ENCODE measurements at regions not wholly inside any gene's neighbourhood (a gene's known extent, or its start where the extent isn't known, plus 50 kb on each side); places are given as distances from the start of the nearest gene placed in this dataset.

DNA sequence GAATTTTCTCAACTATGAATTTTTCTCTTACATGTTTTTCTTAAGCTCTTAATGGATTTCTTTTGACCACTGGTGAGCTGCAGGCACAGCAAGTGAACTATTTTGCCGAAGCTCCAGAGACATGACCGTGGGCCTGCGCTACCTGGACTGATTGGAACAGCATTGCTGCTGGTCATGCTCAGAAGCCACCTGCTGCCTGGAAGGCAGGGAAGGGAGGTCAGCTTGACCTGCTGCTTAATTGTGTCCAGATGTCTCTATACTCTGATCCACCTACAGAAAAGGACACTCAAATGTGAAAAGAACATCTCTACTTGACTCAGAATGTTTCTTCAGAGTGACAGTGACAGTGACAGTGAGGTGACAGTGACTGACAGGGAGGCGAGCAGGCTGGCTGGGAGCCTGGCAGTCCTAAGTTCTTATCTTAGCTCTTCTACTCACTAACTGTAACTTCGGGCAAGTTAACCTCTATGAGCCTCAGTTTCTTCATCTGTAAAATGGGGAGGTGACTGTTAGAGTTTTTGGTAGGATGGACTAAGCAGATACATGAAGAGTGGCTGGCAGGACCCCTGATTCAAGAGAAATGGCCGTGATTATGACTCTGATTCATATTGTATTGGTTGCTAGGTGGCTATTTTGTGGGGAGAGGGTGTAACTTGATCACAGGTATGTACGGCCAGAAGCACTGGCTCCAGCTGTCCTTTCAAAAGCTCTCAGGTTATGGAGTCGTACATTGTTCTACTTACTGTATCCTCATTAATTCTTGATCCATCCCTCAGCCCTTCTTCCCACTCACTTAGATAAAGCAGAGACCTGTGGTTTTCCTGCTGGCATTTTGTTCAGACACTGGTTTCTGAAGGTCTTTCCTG lies 54.8 kb upstream of the DLG1 start:
- H3K27ac Mint-ChIP-seq (ENCODE audit: unreplicated experiment): no peak overlapping the region
- H3K4me1 Mint-ChIP-seq (ENCODE audit: low read depth, unreplicated experiment): peaks cover 27% of the 10 kb centered on the region
- H3K4me3 Mint-ChIP-seq (ENCODE audit: unreplicated experiment): no peak overlapping the region
- H3K27me3 Mint-ChIP-seq (ENCODE audit: unreplicated experiment): peaks cover 9% of the 10 kb centered on the region
- no peaks in the 10 kb centered on the region for H3K36me3 Mint-ChIP-seq (ENCODE audit: unreplicated experiment)
- peaks cover 12% of the 10 kb centered on the region for H3K9me3 Mint-ChIP-seq (ENCODE audit: unreplicated experiment)
- TF ChIP-seq, protein P1, sequence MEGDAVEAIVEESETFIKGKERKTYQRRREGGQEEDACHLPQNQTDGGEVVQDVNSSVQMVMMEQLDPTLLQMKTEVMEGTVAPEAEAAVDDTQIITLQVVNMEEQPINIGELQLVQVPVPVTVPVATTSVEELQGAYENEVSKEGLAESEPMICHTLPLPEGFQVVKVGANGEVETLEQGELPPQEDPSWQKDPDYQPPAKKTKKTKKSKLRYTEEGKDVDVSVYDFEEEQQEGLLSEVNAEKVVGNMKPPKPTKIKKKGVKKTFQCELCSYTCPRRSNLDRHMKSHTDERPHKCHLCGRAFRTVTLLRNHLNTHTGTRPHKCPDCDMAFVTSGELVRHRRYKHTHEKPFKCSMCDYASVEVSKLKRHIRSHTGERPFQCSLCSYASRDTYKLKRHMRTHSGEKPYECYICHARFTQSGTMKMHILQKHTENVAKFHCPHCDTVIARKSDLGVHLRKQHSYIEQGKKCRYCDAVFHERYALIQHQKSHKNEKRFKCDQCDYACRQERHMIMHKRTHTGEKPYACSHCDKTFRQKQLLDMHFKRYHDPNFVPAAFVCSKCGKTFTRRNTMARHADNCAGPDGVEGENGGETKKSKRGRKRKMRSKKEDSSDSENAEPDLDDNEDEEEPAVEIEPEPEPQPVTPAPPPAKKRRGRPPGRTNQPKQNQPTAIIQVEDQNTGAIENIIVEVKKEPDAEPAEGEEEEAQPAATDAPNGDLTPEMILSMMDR (IDR thresholded peaks at IDR 0.05; ENCODE audit: partially characterized antibody, unreplicated experiment): no peak
- no peak for DNase-seq

DNA sequence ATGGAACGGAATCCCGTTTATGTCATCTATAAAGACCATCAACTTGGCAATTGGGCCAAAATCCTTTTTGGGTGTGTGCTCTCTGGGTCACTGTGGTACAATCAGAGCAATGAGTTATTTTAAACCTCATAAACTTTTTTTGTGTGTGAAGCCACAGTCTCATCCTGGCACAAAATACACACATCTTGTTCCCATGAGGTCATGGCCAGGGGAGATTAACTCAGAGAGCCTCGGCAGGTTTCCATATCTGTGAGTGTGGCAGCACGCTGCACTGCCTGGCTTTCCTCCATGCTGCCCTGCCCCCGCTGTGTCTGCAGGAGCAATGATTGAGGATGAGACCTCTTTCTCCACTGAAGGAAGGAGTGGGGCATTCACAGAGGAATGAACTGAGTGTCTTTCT lies 54.0 kb upstream of the DLG1 start:
- Mint-ChIP-seq H3K27ac (ENCODE audit: unreplicated experiment) (no peak overlapping the region), H3K4me1 (ENCODE audit: low read depth, unreplicated experiment) (peaks cover 27% of the 10 kb centered on the region), H3K4me3 (ENCODE audit: unreplicated experiment) (no peak overlapping the region), H3K36me3 (ENCODE audit: unreplicated experiment) (no peaks in the 10 kb centered on the region), H3K9me3 (ENCODE audit: unreplicated experiment) (peaks cover 12% of the 10 kb centered on the region), H3K27me3 (ENCODE audit: unreplicated experiment) (peaks cover 9% of the 10 kb centered on the region)
- peak; percentile 50 for DNase-seq
- TF ChIP-seq, protein P1 (IDR thresholded peaks at IDR 0.05; ENCODE audit: partially characterized antibody, unreplicated experiment): no peak

DNA sequence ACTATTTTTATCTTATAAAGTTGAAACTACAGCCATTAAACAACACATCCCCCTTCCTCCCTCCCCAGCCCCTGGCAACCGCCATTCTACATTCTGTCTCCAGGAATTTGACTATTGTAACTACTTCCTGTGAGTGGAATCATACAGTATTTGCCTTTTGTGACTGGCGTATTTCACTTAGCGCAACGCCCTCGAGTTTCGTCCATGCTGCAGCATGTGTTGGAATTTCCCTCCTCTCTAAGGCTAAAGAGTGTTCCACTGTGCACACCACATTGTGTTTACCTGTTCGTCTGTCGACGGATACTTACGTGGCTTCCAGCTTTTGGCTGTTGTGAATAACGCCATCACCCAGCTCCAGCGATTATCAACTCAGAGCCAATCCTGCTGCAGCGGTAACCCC lies 52.0 kb upstream of the DLG1 start:
- no peak for DNase-seq
- no peak overlapping the region for H3K27ac Mint-ChIP-seq (ENCODE audit: unreplicated experiment)
- peaks cover 8% of the 10 kb centered on the region for H3K9me3 Mint-ChIP-seq (ENCODE audit: unreplicated experiment)
- H3K36me3 Mint-ChIP-seq (ENCODE audit: unreplicated experiment): no peaks in the 10 kb centered on the region
- TF ChIP-seq, protein P1 (IDR thresholded peaks at IDR 0.05; ENCODE audit: partially characterized antibody, unreplicated experiment): no peak
- peaks cover 23% of the 10 kb centered on the region for H3K4me1 Mint-ChIP-seq (ENCODE audit: low read depth, unreplicated experiment)
- peaks cover 8% of the 10 kb centered on the region for H3K27me3 Mint-ChIP-seq (ENCODE audit: unreplicated experiment)
- no peak overlapping the region for H3K4me3 Mint-ChIP-seq (ENCODE audit: unreplicated experiment)

DNA sequence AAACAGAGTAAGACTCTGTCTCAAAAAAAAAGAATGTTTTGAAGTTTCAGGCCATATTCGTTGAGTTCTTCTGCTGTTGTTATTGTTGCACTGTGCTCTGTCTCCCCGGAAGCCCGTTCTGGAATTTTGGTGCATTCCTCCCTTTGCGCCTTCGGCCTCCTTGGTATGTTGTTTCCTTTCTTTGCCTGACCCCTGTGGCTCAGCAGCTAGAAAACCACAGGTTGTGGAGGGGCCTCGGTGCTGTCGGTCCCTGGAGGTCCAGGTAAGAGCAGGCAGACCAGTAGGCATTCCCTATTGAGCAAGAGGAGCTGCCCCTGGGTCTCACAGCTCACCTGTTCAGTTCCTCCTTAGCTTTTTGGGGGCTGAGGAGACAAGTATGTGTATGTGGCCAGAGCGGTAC lies 51.0 kb upstream of the DLG1 start:
- H3K9me3 Mint-ChIP-seq (ENCODE audit: unreplicated experiment): peaks cover 3% of the 10 kb centered on the region
- H3K27ac Mint-ChIP-seq (ENCODE audit: unreplicated experiment): no peak overlapping the region
- no peak overlapping the region for H3K4me3 Mint-ChIP-seq (ENCODE audit: unreplicated experiment)

More for the DNA sequence above, 51.0 kb upstream of the DLG1 start:
- no peak for DNase-seq
- H3K36me3 Mint-ChIP-seq (ENCODE audit: unreplicated experiment): no peaks in the 10 kb centered on the region
- H3K27me3 Mint-ChIP-seq (ENCODE audit: unreplicated experiment): peaks cover 7% of the 10 kb centered on the region
- peaks cover 15% of the 10 kb centered on the region for H3K4me1 Mint-ChIP-seq (ENCODE audit: low read depth, unreplicated experiment)
- TF ChIP-seq, protein P1 (IDR thresholded peaks at IDR 0.05; ENCODE audit: partially characterized antibody, unreplicated experiment): no peak

Data from glutamatergic neuron (in vitro differentiated cells).